ENCODE measurements at regions not wholly inside any gene's neighbourhood (a gene's known extent, or its start where the extent isn't known, plus 50 kb on each side); places are given as distances from the start of the nearest gene placed in this dataset.

GRCh38 chr6:142653710-142654420, 291.1 kb downstream of the HIVEP2 start:
- TF ChIP-seq CTCF (optimal IDR thresholded peaks at IDR 0.05 in 1 of 3, IDR thresholded peaks at IDR 0.05 in 1 of 3, conservative IDR thresholded peaks at IDR 0.05 in 1 of 3; ENCODE audit: extremely low read depth in 1 of 3, insufficient read depth in 2 of 3, low read length in 3 of 3) (no peak), EZH2 (IDR thresholded peaks at IDR 0.05; ENCODE audit: low read length) (no peak)
